GM18499 (cell line): ENCODE measurements at regions not wholly inside any gene's neighbourhood (a gene's known extent, or its start where the extent isn't known, plus 50 kb on each side); places are given as distances from the start of the nearest gene placed in this dataset.

Experiments
- ATAC-seq: cut with Tn5 transposase; IDR thresholded peaks from one replicate; pipeline ENCODE4 v1.9.1; 2021; ENCODE audit warnings: moderate number of reproducible peaks; ENCODE audit not compliant: insufficient read depth, unreplicated experiment

- ATAC-seq = no peak
Observed at GRCh38 chr6:9515633-9516606, 899.0 kb downstream of the TFAP2A start.

GRCh38 chr6:9514146-9514545 is 900.7 kb downstream of the TFAP2A start:
- no peak for ATAC-seq

GRCh38 chr6:9511157-9511556 is 903.7 kb downstream of the TFAP2A start:
- no peak for ATAC-seq

GRCh38 chr6:9507136-9507895 is 907.6 kb downstream of the TFAP2A start:
- ATAC-seq = no peak

GRCh38 chr6:9504191-9504590 is 910.7 kb downstream of the TFAP2A start:
- no peak for ATAC-seq

- ATAC-seq = no peak
Observed at GRCh38 chr6:9503111-9503761, 911.6 kb downstream of the TFAP2A start.

GRCh38 chr6:9499709-9500108 is 915.2 kb downstream of the TFAP2A start:
- ATAC-seq = no peak

GRCh38 chr6:9496837-9497236 is 918.0 kb downstream of the TFAP2A start:
- no peak for ATAC-seq

- no peak for ATAC-seq
Observed at GRCh38 chr6:9494864-9495263, 920.0 kb downstream of the TFAP2A start.

GRCh38 chr6:9492790-9493189 is 922.1 kb downstream of the TFAP2A start:
- ATAC-seq = no peak

GRCh38 chr6:9487128-9487527 is 927.7 kb downstream of the TFAP2A start:
- ATAC-seq = no peak

GRCh38 chr6:9485992-9486391 is 928.9 kb downstream of the TFAP2A start:
- no peak for ATAC-seq

- ATAC-seq = no peak
Observed at GRCh38 chr6:9484686-9485085, 930.2 kb downstream of the TFAP2A start.

- ATAC-seq = no peak
Observed at GRCh38 chr6:9484091-9484490, 930.8 kb downstream of the TFAP2A start.

GRCh38 chr6:9482030-9482738 is 932.7 kb downstream of the TFAP2A start:
- ATAC-seq = no peak

GRCh38 chr6:9481292-9482029 is 933.4 kb downstream of the TFAP2A start:
- no peak for ATAC-seq

- no peak for ATAC-seq
Observed at GRCh38 chr6:9468277-9468676, 946.6 kb downstream of the TFAP2A start.

- ATAC-seq = no peak
Observed at GRCh38 chr6:9467741-9468140, 947.1 kb downstream of the TFAP2A start.

- no peak for ATAC-seq
Observed at GRCh38 chr6:9464583-9464982, 950.3 kb downstream of the TFAP2A start.

- no peak for ATAC-seq
Observed at GRCh38 chr6:9463311-9463710, 951.6 kb downstream of the TFAP2A start.
